LNCAP (cell line): ENCODE measurements at regions not wholly inside any gene's neighbourhood (a gene's known extent, or its start where the extent isn't known, plus 50 kb on each side); places are given as distances from the start of the nearest gene placed in this dataset.

Source experiments
- TF ChIP-seq, protein P1 (sequence below): fragments of 450-650 bp; IDR thresholded peaks from 2 replicates; pipeline ENCODE4 v1.5.1; 2017; ENCODE audit warnings: mild to moderate bottlenecking

- TF ChIP-seq, protein P1, sequence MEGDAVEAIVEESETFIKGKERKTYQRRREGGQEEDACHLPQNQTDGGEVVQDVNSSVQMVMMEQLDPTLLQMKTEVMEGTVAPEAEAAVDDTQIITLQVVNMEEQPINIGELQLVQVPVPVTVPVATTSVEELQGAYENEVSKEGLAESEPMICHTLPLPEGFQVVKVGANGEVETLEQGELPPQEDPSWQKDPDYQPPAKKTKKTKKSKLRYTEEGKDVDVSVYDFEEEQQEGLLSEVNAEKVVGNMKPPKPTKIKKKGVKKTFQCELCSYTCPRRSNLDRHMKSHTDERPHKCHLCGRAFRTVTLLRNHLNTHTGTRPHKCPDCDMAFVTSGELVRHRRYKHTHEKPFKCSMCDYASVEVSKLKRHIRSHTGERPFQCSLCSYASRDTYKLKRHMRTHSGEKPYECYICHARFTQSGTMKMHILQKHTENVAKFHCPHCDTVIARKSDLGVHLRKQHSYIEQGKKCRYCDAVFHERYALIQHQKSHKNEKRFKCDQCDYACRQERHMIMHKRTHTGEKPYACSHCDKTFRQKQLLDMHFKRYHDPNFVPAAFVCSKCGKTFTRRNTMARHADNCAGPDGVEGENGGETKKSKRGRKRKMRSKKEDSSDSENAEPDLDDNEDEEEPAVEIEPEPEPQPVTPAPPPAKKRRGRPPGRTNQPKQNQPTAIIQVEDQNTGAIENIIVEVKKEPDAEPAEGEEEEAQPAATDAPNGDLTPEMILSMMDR: no peak
These were observed 562.6 kb upstream of the ARGLU1 start for GRCh38 chr13:107130566-107130965.

DNA sequence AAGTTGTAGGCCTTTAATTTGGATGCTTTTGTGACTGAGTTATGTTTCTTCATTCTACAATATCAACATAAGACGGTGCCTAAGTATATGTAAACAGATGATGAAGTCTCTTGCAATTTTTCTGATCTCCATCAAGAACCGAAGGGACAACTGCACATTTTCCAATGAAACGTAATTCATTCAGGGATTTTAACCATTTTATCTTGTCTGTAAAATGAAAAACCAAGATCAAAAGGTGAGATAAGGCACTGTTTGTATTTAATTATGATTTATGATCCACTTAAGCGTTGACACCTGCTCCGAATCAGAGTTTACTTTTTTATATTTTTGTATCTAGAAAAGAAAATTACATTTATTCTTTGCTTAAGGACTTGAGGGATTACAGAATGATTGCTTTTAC lies 556.8 kb upstream of the ARGLU1 start:
- TF ChIP-seq, protein P1: no peak

DNA sequence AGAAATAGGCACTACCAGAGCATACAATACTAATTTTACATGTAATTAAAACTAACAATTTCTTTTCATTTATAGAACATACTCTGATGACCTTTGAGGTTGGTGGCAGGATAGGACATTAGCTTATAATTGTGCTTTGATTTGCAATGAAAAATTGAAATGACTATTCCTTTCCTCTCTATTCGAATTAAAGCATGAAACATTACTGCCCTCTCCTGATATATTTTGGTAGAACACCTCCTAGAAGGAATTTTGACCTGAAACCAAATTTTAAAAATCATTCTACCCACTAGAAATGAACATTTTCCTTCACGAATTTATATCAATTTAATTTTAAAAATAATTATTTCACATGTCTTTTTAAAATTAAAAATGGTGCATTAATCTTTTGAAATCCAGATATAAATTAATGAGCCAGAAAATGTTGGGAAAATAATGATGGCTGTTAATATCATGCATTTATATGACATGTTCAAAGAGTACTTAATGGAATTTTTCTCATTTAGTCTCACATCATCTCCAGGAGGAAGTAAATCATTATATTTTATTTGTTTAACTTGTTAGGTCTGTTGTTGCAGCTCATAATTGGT lies 556.3 kb upstream of the ARGLU1 start:
- TF ChIP-seq, protein P1: peak; percentile 54

DNA sequence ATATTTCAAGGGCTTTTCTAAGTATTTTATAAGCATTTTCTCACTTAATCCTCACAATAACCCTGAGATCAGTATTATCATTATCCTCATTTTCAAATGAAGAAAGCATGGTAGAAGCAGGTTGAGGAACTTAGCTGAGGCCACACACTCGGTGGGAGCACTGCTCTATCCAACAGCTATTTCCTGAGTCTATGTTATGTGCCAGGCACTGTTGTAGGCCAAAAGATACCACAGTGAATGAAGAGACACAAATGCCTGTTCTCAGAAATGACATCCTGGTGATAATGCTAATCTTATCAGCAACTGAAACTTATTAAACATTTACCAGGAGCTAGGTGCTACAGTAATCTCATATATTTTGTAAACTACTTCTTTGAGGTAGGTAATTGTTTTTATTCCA lies 553.9 kb upstream of the ARGLU1 start:
- TF ChIP-seq, protein P1: no peak

DNA sequence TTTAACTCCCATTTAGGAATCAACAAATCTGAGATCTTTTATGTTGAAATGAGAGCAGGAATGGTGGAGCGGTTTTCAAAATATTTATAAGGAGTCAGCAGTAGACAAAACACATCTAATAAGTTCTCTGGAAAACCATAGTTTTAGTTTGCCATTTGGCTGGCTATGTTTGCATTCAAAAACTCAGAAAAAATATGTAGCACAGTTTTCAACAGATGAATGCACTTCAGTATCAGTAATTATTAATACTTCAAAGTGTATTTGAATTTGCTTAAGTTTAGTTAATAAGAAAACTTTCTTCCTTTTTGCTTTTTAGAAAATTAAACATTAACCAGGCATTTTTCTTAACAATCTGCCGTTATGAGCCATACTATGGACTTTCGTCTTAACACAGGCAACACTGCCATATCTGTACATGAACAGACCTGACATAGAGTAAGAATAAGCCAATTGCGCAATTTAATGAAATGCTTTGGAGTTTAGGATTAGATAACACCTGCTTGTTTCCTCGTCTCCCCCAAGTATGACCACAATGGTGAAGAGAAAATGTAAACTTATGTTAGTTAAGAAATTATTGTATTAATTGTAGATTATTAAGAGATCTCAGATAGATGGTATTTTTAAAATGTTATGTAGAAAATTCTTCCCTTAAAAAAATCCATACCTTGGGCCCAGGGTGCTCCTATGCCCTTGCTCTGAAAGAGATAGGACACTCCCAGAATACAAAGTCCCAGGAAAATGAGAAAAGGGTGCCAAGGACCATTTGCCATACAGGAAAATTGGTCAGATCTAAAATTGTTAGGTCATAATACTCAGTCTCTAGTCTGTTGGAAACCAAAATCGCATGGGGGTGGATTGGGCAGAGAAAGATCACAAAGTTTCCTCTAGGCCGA lies 552.3 kb upstream of the ARGLU1 start:
- TF ChIP-seq, protein P1: no peak

GRCh38 chr13:107118506-107118905 lies 550.6 kb upstream of the ARGLU1 start:
- TF ChIP-seq, protein P1: no peak

DNA sequence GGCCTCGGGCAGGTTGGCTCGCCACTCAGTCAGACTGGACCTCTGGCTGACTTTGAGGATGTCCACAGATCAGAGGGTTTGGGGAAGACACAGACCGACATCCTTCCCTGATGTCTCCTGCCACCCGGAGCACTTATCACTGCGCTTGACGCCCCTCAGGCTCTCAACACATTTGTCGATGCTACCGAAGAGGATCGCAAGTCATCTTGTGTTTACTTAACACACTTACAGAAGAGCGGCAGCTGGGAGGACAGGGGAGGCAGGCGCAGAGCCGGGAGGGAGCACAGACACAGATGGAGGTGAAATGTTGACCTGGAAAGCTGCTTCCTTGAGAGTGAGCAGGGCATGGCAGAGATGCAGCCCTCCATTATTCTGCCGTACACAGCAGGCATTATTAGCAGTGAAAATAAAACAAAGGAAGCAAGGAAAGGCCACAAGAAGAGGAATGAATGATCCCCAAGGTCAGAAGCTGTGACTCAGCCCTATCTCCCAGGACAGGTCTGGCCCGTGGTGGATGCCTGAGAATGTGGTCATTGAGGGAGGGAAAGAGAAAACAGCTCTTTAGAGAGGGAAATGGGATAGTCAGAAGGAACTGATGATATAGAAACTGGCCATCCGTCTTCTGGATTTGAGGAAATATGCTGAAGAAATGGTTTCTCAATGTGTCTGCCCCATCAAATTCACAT lies 549.5 kb upstream of the ARGLU1 start:
- TF ChIP-seq, protein P1: no peak
